ENCODE measurements at regions not wholly inside any gene's neighbourhood (a gene's known extent, or its start where the extent isn't known, plus 50 kb on each side); places are given as distances from the start of the nearest gene placed in this dataset.

- TF ChIP-seq CTCF (IDR thresholded peaks at IDR 0.05) (no peak), POLR2A (IDR thresholded peaks at IDR 0.05) (no peak)
Observed at GRCh38 chr10:128867210-128867609, 599.8 kb upstream of the MGMT start.
